ENCODE measurements at regions not wholly inside any gene's neighbourhood (a gene's known extent, or its start where the extent isn't known, plus 50 kb on each side); places are given as distances from the start of the nearest gene placed in this dataset.
"Not testable (repeated sequence)": the region's sequence is repeated elsewhere in the genome, so short reads cannot be mapped to it uniquely, and the experiment has no call there.

DNA sequence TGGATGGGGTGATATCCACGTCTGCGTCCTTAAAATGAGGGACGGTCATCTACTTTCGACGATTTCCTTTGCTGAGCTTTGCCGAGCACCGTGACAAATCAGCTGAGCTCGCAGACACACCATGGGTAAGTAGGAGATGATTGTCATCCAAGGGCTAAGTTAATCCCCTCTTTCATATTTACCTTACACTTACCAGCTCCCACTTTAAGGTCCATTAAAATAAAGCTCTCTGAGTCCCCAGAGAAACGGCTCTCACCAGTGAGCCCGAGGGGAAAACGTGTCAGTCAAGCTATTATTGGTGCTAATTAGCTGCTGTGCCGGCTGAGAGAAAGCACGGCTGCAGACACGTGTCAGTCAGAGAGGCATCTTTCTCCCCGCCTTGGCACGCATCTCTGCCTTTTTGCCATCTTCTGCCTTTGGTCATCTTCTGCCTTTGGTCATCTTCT lies 72.2 kb downstream of the CRLF2 start:
- no peak for DNase-seq

DNA sequence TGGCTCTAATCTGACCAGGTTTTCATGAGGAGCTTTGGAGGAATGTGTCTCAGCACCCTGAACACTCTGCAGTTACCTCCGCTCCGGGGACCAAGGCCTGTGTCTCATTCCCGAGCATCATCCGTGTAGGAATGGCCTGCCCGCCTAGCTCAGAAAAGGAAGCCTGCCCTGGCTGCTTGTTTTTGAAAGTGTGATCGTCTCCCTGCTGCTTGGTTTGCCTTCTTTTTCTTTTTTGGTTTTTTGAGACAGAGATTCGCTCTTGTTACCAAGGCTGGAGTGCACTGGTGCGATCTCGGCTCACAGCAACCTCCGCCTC lies 73.3 kb downstream of the CRLF2 start:
- no peak for DNase-seq

DNA sequence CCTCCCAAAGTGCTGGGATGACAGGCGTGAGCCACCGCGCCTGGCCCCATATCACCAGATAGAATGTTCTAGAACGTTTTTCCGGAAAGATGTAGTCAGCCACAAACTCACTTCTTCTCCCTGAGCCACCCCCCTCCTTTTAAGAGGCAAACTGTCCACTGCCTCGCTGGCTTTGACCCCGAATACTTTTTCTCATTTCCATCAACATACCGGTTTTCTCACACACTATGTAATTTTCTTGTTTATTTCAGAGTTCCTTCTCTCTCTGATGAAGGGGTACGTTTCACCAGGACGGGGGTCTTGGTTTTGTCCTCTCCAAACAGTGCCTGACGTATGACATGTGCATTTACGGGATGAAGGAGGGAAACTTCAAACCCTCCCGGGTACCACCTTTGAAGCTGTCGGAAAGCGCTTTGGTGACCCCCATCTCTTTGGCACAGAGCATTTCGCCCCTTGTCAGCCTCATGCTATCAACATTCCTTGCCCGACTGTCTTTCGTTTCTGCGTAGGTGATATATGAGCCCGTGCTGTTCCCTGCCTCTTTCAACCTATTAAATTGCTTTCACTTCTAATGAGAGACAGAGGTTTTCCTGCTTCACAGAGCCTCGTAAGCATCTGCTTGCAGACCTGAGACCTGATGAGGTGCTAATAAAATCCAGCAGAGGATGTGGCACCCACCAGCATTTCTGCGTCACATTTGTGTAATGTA lies 73.8 kb downstream of the CRLF2 start:
- DNase-seq: no peak

DNA sequence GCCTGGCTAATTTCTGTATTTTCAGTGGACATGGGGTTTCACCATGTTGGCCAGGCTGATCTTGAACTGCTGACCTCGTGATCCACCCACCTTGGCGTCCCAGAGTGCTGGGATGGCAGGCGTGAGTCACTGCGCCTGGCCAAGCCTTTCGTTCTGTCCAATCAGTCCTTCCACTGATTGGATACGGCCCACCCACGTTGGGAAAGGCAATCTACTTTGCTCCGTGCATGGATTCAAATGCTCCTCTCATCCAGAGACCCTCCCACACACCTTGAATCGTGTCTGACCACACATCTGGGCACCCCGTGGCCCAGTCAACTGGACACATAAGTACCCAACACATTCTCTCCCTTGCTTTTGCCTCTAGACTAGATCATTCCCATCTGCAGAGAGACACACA lies 74.9 kb downstream of the CRLF2 start:
- DNase-seq: no peak

DNA sequence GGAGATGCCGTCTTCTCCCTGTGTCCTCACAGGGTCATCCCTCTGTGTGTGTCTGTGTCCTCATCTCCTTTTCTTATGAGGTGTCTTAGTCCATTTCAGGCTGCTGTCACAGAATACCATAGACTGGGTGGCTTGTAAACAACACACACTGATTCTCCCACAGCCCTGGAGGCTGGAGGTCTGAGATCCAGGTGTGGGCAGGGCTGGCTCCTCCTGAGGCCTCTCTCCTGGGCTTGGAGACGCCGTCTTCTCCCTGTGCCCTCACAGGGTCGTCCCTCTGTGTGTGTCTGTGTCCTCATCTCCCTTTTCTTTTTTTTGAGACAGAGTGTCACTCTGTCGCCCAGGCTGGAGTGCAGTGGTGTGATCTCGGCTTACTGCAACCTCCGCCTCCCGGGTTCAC lies 75.9 kb downstream of the CRLF2 start:
- DNase-seq: not testable (repeated sequence)

DNA sequence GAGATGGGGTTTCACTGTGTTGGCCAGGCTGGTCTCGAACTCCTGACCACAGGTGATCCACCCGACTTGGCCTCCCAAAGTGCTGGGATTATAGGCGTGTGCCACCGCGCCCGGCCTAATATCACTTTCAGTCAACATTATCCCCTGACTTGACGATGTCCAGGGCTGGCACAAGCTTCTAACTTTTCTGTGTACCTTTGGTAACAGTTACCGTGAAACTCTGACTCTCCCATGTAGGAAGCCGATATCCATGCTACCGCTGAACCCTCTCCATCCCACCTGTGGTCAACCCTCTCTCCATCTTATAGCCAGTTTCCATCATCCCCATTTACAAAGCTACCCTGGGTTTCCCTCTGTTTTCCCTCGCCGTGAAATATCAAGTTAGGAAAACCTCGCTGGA lies 77.5 kb downstream of the CRLF2 start:
- no peak for DNase-seq

DNA sequence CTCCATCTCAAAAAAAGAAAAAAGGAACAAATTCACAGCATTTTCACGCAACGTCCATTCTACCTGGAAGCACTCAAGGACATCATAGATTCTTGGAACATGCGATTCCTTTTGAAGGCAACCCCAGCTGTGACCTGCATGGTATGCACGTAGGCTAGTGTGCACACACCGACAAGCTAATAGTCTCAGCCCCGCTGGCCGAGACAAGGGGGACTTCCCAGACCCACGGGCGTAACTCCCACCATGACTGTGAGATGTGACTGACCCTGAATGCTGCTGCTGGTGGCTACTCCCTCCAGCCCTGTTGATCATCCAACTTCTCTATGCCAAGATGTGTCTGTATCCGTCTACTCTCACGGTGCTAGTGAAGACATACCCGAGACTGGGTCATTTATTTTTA lies 78.3 kb downstream of the CRLF2 start:
- DNase-seq: no peak

DNA sequence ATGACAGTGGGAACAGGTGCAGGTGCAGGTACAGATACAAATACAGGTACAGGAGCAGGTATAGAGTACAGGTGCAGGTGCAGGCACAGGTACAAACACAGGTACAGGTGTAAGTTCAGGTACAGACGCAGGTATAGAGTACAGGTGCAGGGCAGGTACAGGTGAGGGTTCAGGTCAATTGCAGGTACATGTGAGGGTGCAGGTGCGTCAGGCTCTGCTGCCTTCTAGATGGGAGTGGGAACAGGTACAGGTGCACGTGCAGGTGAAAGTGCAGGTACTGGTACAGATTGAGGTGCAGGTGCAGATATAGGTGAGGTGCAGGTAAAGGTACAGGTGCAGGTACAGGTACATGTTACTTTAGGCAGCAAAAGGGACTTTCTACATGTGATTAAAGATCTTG lies 85.7 kb downstream of the CRLF2 start:
- DNase-seq: no peak

DNA sequence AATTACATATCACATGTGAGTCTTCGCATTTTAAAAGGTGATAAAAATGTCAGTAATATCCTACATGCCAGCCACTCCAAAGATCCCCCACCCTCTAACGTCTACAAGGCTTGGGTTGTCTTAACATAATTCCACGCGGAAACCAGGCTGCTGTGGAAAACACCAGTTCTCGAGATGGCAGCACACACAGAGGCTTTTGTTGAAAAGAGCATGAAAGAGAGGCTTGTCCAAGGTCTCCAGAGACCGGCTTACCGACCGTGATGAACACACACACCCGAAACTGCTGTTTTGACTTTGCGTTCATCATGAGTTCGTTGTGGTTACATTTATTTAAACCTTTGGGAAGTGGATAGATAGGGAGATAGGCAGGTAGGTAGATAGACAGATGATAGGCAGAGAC lies 87.9 kb downstream of the CRLF2 start:
- no peak for DNase-seq

DNA sequence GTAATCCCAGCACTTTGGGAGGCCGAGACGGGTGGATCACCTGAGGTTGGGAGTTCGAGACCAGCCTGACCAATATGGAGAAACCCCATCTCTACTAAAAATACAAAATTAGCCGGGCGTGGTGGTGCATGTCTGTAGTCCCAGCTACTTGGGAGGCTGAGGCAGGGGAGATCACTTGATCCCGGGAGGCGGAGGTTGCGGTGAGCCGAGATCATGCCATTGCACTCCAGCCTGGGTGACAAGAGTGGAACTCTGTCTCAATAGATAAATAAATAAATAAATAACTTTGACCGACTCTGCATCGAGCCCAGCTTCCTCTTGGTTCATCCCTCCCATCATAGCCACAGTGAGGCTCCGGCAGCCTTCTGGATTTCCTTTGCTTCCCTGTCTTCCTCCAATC lies 89.6 kb downstream of the CRLF2 start:
- not testable (repeated sequence) for DNase-seq

DNA sequence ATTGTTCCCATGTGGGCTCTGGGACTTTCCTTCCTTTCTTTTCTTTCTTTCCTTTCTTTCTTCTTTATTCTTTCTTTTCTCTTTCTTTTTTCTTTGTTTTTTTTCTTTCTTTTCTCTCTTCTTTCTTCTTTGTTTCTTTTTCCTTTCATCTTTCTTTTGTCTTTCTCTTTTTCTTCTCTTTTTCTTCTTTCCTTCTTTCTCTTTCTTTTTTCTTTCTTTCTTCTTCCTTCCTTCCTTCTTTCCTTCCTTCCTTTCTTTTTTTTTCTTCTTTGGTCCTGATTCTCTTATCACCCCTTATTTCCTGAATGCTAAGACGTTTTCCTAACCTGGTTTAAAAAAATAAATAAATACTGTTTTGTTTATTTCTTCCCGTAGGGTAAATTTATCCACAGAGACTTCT lies 93.2 kb downstream of the CRLF2 start:
- no peak for DNase-seq

DNA sequence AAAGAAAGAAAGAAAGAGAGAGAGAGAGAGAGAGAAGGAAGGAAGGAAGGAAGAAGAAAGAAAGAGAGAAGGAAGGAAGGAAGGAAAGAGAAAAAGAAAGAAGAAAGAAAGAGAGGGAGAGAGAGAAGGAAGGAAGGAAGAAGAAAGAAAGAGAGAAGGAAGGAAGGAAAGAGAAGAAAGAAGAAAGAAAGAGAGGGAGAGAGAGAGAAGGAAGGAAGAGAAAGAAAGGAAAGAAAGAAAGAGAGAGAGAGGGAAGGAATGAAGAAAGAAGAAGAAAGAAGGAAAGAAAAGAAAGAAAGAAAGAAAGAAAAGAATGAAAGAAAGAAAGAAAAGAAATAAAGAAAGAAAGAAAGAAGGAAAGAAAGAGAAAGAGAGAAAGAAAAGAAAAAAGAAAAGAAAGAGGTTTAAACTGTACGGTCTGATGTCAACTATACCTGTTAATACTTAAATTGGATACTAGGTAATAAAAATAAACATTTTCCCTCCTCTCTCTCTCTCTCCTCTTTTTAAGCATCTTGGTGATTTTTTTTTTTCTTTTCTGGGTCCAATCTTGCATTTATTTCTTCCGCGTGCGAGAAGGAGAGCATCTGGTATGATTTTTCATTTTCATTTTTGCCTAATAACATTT lies 93.8 kb downstream of the CRLF2 start:
- no peak for DNase-seq

DNA sequence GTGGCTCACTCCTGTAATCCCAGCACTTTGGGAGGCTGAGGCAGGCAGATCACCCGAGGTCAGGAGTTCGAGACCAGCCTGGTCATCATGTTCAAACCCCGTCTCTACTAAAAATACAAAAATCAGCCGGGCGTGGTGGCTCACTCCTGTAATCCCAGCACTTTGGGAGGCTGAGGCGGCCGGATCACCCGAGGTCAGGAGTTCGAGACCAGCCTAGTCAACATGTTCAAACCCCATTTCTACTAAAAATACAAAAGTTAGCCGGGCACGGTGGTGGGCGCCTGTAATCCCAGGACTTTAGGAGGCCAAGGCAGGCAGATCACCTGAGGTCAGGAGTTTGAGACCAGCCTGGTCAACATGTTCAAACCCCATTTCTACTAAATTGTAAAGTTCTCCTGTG lies 97.0 kb downstream of the CRLF2 start:
- DNase-seq: not testable (repeated sequence)

DNA sequence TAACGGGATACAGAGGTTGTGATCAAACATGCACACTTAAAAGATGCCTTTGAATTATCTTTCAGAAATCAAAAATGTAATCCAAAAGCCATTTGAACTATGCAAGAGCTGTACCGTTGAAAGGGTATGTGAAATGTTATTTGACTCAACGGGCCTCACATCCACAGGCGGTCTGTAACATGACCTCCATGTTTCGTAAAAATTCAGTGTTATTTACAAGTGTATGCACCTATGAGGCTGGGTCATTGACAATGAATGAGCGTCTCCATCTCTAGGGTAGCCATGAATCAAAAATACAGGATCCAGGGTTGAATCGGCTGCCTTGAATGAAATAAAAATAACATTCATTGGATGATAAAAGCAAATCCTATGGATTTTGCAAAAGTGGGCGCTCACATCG lies 100.1 kb downstream of the CRLF2 start:
- no peak for DNase-seq

DNA sequence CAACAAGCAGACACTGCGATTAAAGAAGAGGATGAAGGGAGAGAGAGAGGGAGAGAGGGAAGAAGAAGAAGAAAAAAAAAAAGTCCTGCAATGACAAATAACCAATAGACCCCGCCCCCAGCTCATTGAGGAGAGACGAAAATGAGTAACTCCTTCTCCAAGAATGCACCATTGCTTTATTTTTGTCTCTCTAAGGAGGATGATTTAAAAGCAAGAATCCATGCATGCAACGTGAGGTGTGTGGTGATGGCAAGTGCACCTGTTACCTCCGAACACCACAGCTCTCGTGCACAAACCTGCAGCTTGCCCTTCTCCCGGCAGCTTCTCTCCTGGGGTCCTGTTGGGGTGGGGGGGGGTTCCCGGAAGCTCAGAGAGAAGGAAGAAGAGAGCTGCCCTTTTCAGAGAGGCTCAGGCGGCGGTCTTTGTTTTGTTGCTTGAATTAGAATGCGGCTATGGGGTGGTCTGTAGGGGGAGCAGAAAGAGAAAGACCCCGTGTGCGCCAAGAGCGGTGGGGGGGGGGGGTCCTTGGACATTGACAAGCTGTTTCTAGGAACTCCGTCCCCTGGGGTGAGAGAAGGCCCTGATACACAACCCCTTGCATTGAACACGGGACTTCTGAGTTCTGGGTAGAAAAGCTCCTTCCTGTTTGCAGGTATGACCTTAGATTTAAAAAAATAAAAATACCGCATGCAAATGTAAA lies 100.7 kb downstream of the CRLF2 start:
- DNase-seq: no peak

DNA sequence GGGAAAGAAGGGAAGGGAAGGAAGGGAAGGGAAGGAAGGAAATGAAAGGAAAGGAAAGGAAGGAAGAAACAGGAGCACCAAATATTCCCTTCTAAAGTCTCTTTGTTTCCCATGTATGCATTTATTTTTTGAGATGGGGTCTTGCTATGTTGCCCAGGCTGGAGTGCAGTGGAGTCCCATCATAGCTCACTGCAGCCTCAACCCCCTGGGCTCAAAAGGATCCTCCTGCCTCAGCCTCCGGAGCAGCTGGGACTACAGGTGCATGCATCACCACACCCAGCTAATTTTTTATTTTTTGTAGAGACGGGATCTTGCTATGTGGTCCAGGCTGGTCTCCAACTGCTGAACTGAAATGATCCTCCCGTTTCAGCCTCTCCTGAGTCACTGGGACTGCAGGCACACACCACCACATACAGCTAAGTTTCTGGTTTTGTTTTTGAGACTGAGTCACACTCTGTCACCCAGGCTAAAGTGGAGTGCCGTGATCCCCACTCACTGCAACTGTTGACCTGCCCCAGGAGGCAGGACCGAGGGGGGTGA lies 102.8 kb downstream of the CRLF2 start:
- DNase-seq: no peak

DNA sequence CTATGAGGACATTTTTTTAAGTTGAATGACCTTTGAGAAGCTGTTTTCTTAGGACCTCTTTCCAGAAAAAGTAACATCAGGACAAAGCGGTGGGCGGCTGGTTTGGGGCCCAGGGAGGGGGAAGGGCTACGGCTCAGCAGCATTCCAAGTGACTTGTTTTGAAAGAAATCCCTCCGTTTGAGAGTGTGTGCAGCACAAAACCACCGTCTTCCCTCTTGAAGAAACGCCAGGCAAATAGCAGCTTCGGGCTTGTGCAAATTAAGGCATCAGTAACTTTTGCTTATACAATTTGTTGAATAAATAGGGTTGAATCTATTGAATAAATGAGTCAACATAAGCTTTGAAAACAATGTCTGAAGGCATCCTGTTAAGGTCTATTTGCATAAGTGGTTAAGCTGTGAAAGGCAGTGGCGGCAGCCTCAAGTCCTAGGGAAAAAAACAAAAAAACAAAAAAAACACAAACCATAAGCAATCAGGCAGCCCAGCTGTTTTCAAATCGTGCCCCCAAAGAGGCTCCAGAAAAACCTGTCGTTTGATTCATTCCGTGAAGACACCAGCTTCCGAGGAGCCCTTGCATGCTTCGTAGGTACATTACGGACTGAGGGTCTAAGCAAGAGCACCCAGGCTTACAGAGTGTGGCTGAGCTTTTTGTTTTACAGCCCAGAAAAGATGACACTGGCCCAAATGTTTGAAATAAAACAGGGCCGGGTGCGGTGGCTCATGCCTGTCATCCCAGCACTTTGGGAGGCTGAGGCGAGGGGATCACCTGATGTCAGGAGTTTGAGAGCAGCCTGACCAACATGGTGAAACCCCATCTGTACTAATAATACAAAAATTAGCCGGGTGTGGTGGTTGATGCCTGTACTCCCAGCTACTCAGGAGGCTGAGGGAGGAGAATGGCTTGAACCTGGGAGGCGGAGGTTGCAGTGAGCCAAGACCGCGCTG lies 103.7 kb downstream of the CRLF2 start:
- DNase-seq: no peak

DNA sequence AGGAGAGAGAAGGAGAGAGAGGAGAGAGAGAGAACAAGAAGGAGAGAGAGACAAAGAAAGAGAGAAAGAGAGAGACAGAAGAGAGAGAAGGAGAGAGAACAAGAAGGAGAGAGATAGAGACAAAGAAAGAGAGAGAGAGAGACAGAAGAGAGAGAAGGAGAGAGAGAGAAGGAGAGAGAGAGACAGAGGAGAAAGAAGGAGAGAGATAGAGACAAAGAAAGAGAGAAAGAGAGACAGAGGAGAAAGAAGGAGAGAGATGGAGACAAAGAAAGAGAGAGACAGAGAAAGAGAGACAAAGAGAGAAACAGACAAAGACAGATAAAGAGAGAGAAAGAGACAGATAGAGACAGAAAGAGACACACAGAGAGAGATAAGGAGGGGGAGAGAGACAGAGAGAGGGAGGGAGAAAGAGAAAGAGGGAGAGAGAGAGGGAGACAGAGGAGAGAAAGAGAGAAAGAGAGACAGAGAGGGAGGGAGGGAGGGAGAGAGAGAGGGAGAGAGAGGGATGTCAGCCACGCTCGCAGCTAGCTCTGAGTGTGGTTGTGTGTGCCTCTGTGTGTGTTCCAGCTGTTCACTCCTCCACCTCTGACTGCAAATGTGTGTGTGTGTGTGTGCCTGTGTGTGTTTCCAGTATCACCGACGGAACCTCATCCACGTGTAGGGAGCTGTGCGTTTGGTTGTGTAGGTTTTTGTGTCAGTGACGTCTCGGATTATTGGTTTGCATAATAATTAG lies 105.8 kb downstream of the CRLF2 start:
- no peak for DNase-seq

DNA sequence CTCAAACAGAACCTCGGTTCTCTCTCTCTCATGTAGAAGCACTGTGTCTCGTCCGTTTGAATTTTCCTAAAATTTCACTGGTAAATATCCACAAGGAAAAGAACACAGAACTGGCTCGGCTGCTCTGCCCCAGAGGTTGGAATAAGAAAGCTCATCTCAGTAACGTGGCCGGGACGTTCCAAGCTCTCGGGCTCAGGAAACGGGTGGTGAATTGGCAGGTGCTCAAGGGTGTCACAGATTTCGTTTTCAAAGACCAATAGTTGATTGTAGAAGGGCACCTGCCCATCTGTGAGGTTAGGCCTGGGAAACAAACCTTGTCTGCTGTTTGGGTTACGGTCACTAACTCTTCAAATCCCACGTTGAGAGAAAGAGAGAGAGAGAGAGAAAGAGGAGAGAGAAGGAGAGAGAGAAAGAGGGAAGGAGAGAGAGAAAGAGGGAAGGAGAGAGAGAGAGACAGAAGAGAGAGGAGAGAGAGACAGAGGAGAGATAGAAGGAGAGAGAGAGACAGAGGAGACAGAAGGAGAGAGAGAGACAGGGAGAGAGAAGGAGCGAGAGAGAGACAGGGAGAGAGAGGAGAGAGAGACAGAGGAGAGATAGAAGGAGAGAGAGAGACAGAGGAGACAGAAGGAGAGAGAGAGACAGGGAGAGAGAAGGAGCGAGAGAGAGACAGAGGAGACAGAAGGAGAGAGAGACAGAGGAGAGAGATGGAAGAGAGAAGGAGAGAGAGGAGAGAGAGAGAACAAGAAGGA lies 106.6 kb downstream of the CRLF2 start:
- DNase-seq: no peak

DNA sequence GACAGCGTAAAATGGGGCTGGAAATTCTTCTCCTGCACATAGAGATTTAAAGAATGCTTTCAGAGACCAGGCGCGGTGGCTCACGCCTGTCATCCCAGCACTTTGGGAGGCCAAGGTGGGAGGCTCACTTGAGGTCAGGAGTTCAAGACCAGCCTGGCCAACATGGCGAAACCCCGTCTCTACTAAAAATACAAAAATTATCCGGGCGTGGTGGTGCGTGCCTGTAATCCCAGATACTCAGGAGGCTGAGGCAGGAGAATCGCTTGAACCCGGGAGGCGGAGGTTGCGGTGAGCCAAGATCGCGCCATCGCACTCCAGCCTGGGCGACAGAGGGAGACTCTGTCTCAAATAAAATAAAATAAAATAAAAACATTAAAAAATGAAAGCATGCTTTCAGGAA lies 107.4 kb downstream of the CRLF2 start:
- DNase-seq: not testable (repeated sequence)

DNA sequence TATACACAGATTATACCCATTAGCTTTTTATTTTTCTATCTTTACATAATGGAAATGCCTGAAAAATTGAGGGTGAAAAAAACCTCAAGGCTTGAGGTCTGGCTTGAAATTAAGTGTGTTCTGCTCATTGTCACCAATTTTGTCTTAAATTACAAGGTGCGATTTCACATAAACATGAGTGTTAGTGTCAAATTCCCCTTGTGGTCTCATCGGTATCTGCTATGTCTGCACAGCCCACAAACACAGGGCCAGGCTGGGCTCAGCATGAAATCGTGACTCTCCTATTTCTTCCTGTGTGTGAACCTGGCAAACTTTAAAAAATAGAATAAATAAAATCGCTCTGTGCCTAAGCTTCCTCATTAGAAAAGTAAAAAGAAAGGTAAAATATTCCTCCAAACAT lies 109.1 kb downstream of the CRLF2 start:
- no peak for DNase-seq

DNA sequence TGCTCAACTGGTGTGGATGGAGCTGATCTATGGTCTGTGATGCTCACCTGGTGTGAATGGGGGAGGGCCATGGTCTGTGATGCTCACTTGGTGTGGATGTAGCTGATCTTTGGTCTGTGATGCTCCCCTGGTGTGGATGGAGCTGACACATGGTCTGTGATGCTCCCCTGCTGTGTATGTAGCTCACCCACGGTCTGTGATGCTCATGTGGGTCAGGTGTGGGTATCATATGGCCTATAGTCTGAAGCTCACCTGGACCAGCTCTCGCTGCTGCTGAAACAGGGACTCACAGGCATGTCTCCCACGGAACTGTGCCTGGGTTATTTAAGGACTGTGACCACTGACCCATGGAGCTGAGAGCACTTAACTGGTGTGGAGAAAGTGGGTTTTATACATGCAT lies 109.7 kb downstream of the CRLF2 start:
- no peak for DNase-seq
